Endothelial cell of umbilical vein (primary cell): ENCODE measurements at regions not wholly inside any gene's neighbourhood (a gene's known extent, or its start where the extent isn't known, plus 50 kb on each side); places are given as distances from the start of the nearest gene placed in this dataset.

Source experiments
- BruUV-seq: library from RNA; stranded (reverse); fragments of 400-500 nt; replicated peaks from 2 replicates; lab custom pipeline; 2021; lab: Mats Ljungman, UMichigan
- CTCF ChIA-PET: fragments of 300-600, 350-600 bp; sonication (Branson Sonifier 250); formaldehyde crosslinking; loops from one replicate; lab custom pipeline; 2021; ENCODE audit warnings: antibody characterized with exemption, inconsistent platforms; lab: Charles Lee
- POLR2A ChIA-PET: fragments of 300-600, 350-600 bp; sonication (Branson Sonifier 250); formaldehyde crosslinking; loops from one replicate; lab custom pipeline; 2021; ENCODE audit warnings: antibody characterized with exemption, inconsistent platforms; lab: Charles Lee
- DNase-seq: peaks from one replicate; pipeline ENCODE4 v3.0.0-alpha.2; 2011; ENCODE audit warnings: low read depth, low spot score
- FAIRE-seq: peaks from 2 replicates; lab custom pipeline; 2011; peaks lifted over from hg19 to GRCh38; lab: Jason Lieb, UNC
- H2AFZ ChIP-seq: 2 replicates; pipeline ENCODE4 v1.6.0; 2012; ENCODE audit warnings: low read depth, low read length, control low read depth, inconsistent platforms
- H3K27ac ChIP-seq: 2 replicates; pipeline ENCODE4 v1.5.1; 2011; ENCODE audit warnings: low read depth, mild to moderate bottlenecking, control low read depth, low read length, moderate library complexity; ENCODE audit not compliant: insufficient read depth
- H3K27me3 ChIP-seq, 2 experiments: 2 replicates each; pipeline versions ENCODE4 v1.6.0 to v1.6.1; 2011; ENCODE audit warnings: low read length in 2 of 2, mixed read lengths in 1 of 2; ENCODE audit not compliant: control insufficient read depth in 2 of 2, insufficient read depth in 2 of 2
- H3K36me3 ChIP-seq, 2 experiments: 2 replicates in 1 of 2; 3 replicates in 1 of 2; pipeline ENCODE4 v1.5.1; 2011; ENCODE audit warnings: low read length in 2 of 2, mild to moderate bottlenecking in 1 of 2, moderate library complexity in 1 of 2; ENCODE audit not compliant: control insufficient read depth in 2 of 2, insufficient read depth in 2 of 2; ENCODE audit errors: extremely low read depth in 1 of 2
- H3K4me1 ChIP-seq: 3 replicates; pipeline ENCODE4 v1.5.1; 2011; ENCODE audit warnings: mild to moderate bottlenecking, low read length; ENCODE audit not compliant: control insufficient read depth, insufficient read depth; ENCODE audit errors: extremely low read depth
- H3K4me2 ChIP-seq: 2 replicates; pipeline ENCODE4 v1.6.1; 2011; ENCODE audit warnings: low read length, control low read depth, mixed read lengths; ENCODE audit not compliant: insufficient read depth
- H3K4me3 ChIP-seq, 3 experiments: fragments of 200-600 bp in 1 of 3; sonication (generic), shearing (Covaris generic) in 1 of 3; replicated peaks in 1 of 3; 2 replicates each; pipeline ENCODE4 v1.5.1; 2011 to 2016; ENCODE audit warnings: control low read depth in 3 of 3, low read length in 3 of 3, mild to moderate bottlenecking in 2 of 3, inconsistent platforms in 1 of 3, low read depth in 1 of 3, moderate library complexity in 1 of 3; ENCODE audit not compliant: insufficient read depth in 1 of 3
- H3K79me2 ChIP-seq: 2 replicates; pipeline ENCODE4 v1.6.0; 2012; ENCODE audit warnings: low read length, inconsistent platforms; ENCODE audit not compliant: control insufficient read depth, insufficient read depth
- H3K9ac ChIP-seq: replicated peaks from 2 replicates; pipeline ENCODE3; 2011; ENCODE audit warnings: low read length, control low read depth; ENCODE audit not compliant: insufficient read depth; ENCODE audit errors: extremely low read depth
- H3K9me1 ChIP-seq: replicated peaks from 3 replicates; pipeline ENCODE4 v1.6.0; 2011; ENCODE audit warnings: mild to moderate bottlenecking, low read length; ENCODE audit not compliant: control insufficient read depth, insufficient read depth; ENCODE audit errors: extremely low read depth
- H3K9me3 ChIP-seq: replicated peaks from 2 replicates; pipeline ENCODE4 v1.5.1; 2012; ENCODE audit warnings: low read length, inconsistent platforms; ENCODE audit not compliant: control insufficient read depth, insufficient read depth
- H4K20me1 ChIP-seq: replicated peaks from 2 replicates; pipeline ENCODE3; 2011; ENCODE audit warnings: mild to moderate bottlenecking, low read length; ENCODE audit not compliant: control insufficient read depth, insufficient read depth; ENCODE audit errors: extremely low read depth
- EZH2 ChIP-seq: IDR thresholded peaks from 2 replicates; pipeline ENCODE4 v1.6.1; 2012; ENCODE audit warnings: borderline replicate concordance, low read depth, mild to moderate bottlenecking, moderate library complexity, low read length, inconsistent platforms; ENCODE audit not compliant: severe bottlenecking
- FOS ChIP-seq: IDR thresholded peaks from 2 replicates; pipeline ENCODE4 v1.6.1; 2011; ENCODE audit warnings: mild to moderate bottlenecking, low read length, moderate library complexity, borderline replicate concordance; ENCODE audit not compliant: insufficient read depth
- GATA2 ChIP-seq: IDR thresholded peaks from 2 replicates; pipeline ENCODE4 v1.7.0; 2011; ENCODE audit warnings: low read depth, mild to moderate bottlenecking, moderate library complexity, mixed read lengths, low read length; ENCODE audit not compliant: insufficient read length, insufficient read depth
- JUN ChIP-seq: IDR thresholded peaks from 2 replicates; pipeline ENCODE4 v1.6.1; 2011; ENCODE audit warnings: borderline replicate concordance, low read depth; ENCODE audit not compliant: insufficient read length, insufficient read depth
- MYC ChIP-seq: IDR thresholded peaks from one replicate; pipeline ENCODE4 v1.6.1; 2011; ENCODE audit warnings: mild to moderate bottlenecking, low read depth, low read length
- POLR2A ChIP-seq: IDR thresholded peaks from 2 replicates; pipeline ENCODE4 v1.6.1; 2012; ENCODE audit warnings: low read depth, mild to moderate bottlenecking, control low read depth, low read length
- POLR2AphosphoS5 ChIP-seq: IDR thresholded peaks from 2 replicates; pipeline ENCODE4 v1.6.1; 2012; ENCODE audit warnings: low read depth, mild to moderate bottlenecking, control low read depth, low read length, moderate library complexity; ENCODE audit not compliant: insufficient read depth
- dilution Hi-C: fragments of 300-500 bp; cut with MboI; formaldehyde crosslinking; loops from one replicate; pipeline ENCODE4 v1.15.0; 2019; ENCODE audit warnings: low sequenced_read_pairs; ENCODE audit not compliant: extremely low pct_ligation_motif_present
- intact Hi-C: fragments of 100-400 bp; cut with micrococcal nuclease; formaldehyde crosslinking; loops from one replicate; pipeline ENCODE4 v1.10.0; 2022
- TF ChIP-seq, protein P1 (sequence below), 2 donors: IDR thresholded peaks; 1 replicate in 1 of 2; 2 replicates in 1 of 2; pipeline ENCODE4 v1.5.1; 2011; ENCODE audit warnings: low read length in 2 of 2, mild to moderate bottlenecking in 2 of 2, moderate library complexity in 2 of 2, control low read depth in 1 of 2, inconsistent platforms in 1 of 2, low read depth in 1 of 2; ENCODE audit not compliant: insufficient read depth in 1 of 2; ENCODE audit errors: extremely low read depth in 1 of 2
- TF ChIP-seq, protein P2 (sequence below): IDR thresholded peaks from 2 replicates; pipeline ENCODE4 v1.6.1; 2011; ENCODE audit not compliant: insufficient read depth, insufficient read length

DNA sequence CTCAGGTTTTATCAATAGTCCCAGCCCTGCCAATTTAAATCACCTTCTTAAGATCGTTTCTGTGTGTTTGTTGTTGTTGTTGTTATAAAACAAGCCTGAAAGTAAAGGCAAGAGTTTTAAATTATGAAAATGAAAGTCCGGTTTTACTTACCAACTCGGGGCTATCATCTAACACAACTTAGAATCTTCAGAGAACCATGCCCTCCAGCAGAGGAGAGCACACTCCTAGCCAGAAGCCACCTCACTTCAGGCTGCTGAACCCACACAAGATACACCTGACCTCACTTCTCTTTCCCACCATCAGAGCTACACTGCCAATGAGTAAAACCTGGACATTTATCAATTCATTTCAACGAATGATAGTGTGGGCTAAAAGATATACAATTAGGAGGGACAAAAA lies 335.2 kb downstream of the IRS1 start:
- no peaks in the 10 kb centered on the region for H3K79me2 ChIP-seq
- H3K9me3 ChIP-seq = no peaks in the 10 kb centered on the region
- CTCF ChIA-PET = no interaction called here
- no peak overlapping the region for H3K4me2 ChIP-seq
- no TSS peak for BruUV-seq
- no peaks in the 10 kb centered on the region for H3K27me3 ChIP-seq
- no peaks in the 10 kb centered on the region for H4K20me1 ChIP-seq
- no peaks in the 10 kb centered on the region for H3K4me1 ChIP-seq
- dilution Hi-C loops (no loop called here), intact Hi-C loops (no loop called here)
- DNase-seq = no peak
- H3K9me1 ChIP-seq = no peaks in the 10 kb centered on the region
- no peak for FAIRE-seq
- no peak for TF ChIP-seq JUN
- TF ChIP-seq, protein P1, sequence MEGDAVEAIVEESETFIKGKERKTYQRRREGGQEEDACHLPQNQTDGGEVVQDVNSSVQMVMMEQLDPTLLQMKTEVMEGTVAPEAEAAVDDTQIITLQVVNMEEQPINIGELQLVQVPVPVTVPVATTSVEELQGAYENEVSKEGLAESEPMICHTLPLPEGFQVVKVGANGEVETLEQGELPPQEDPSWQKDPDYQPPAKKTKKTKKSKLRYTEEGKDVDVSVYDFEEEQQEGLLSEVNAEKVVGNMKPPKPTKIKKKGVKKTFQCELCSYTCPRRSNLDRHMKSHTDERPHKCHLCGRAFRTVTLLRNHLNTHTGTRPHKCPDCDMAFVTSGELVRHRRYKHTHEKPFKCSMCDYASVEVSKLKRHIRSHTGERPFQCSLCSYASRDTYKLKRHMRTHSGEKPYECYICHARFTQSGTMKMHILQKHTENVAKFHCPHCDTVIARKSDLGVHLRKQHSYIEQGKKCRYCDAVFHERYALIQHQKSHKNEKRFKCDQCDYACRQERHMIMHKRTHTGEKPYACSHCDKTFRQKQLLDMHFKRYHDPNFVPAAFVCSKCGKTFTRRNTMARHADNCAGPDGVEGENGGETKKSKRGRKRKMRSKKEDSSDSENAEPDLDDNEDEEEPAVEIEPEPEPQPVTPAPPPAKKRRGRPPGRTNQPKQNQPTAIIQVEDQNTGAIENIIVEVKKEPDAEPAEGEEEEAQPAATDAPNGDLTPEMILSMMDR (IDR thresholded peaks at IDR 0.05; ENCODE audit: extremely low read depth in 1 of 2, insufficient read depth in 1 of 2, low read depth in 1 of 2, low read length in 2 of 2) = no peak
- TF ChIP-seq, protein P2, sequence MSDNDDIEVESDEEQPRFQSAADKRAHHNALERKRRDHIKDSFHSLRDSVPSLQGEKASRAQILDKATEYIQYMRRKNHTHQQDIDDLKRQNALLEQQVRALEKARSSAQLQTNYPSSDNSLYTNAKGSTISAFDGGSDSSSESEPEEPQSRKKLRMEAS = no peak
- TF ChIP-seq GATA2 = no peak
- no peak for TF ChIP-seq POLR2A
- no peak for TF ChIP-seq POLR2AphosphoS5
- no peak for TF ChIP-seq MYC
- no peak for TF ChIP-seq EZH2
- TF ChIP-seq FOS = no peak
- no peaks in the 10 kb centered on the region for H3K36me3 ChIP-seq
- H3K9ac ChIP-seq = no peak overlapping the region
- H3K4me3 ChIP-seq = no peak overlapping the region
- no peak overlapping the region for H3K27ac ChIP-seq
- POLR2A ChIA-PET = no interaction called here
- H2AFZ ChIP-seq = no peak overlapping the region
